ENCODE measurements at regions not wholly inside any gene's neighbourhood (a gene's known extent, or its start where the extent isn't known, plus 50 kb on each side); places are given as distances from the start of the nearest gene placed in this dataset.
"Not testable (repeated sequence)": the region's sequence is repeated elsewhere in the genome, so short reads cannot be mapped to it uniquely, and the experiment has no call there.

DNA sequence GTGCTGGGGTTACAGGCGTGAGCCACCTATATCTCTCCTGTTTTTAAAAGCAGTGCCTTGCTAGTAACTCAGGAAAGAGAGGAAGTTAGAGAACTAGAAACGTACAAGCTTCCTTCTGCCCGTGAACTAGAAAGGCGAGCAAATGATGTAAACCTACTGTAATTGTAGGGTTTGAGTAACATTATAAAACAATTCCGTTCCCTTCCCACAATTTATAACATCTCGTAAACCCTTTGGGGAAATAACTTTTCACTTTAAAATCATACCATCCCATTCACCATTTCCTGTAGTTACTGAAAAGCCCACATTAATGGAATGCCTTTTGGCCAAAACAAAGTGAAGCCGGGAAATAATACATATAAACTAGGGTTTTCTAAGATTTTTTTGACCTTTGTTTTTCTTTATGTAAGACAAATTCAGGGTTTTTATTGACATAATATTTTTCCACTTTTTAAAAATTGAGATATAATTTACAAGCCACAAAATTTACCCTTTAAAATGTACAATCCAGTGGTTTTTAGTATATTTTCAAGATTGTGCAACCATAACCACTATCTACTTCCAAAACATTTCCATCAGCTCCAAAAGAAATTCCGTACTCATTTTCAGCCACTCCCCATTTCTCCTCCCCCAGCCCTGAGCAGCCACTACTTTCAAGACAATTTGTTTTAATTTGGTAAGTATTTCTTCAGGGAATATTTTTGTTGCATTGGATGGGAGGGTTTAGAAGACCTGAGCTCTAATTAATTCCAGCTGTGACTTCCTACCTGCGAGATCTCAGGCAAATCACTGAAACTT is 175.1 kb upstream of the PDE10A start:
- peaks cover 8% of the 10 kb centered on the region for H3K4me1 Mint-ChIP-seq (ENCODE audit: low read depth, unreplicated experiment)
- H3K27me3 Mint-ChIP-seq (ENCODE audit: unreplicated experiment) = peaks cover 12% of the 10 kb centered on the region
- no peaks in the 10 kb centered on the region for H3K36me3 Mint-ChIP-seq (ENCODE audit: unreplicated experiment)
- TF ChIP-seq, protein P1, sequence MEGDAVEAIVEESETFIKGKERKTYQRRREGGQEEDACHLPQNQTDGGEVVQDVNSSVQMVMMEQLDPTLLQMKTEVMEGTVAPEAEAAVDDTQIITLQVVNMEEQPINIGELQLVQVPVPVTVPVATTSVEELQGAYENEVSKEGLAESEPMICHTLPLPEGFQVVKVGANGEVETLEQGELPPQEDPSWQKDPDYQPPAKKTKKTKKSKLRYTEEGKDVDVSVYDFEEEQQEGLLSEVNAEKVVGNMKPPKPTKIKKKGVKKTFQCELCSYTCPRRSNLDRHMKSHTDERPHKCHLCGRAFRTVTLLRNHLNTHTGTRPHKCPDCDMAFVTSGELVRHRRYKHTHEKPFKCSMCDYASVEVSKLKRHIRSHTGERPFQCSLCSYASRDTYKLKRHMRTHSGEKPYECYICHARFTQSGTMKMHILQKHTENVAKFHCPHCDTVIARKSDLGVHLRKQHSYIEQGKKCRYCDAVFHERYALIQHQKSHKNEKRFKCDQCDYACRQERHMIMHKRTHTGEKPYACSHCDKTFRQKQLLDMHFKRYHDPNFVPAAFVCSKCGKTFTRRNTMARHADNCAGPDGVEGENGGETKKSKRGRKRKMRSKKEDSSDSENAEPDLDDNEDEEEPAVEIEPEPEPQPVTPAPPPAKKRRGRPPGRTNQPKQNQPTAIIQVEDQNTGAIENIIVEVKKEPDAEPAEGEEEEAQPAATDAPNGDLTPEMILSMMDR (IDR thresholded peaks at IDR 0.05; ENCODE audit: partially characterized antibody, unreplicated experiment) = no peak
- no peak for DNase-seq
- H3K9me3 Mint-ChIP-seq (ENCODE audit: unreplicated experiment) = no peaks in the 10 kb centered on the region
- no peak overlapping the region for H3K4me3 Mint-ChIP-seq (ENCODE audit: unreplicated experiment)
- no peak overlapping the region for H3K27ac Mint-ChIP-seq (ENCODE audit: unreplicated experiment)

DNA sequence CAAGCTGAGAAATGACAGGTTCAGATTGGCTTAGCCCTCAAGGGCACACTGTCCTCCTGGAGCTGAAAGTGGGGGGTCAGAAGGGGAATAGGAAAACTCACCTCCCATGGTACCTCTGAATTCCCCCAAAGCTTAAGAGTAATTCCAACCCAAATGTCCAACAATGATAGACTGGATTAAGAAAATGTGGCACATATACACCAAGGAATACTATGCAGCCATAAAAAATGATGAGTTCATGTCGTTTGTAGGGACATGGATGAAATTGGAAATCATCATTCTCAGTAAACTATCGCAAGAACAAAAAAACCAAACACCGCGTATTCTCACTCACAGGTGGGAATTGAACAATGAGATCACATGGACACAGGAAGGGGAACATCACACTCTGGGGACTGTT is 173.6 kb upstream of the PDE10A start:
- H3K9me3 Mint-ChIP-seq (ENCODE audit: unreplicated experiment); H3K4me1 Mint-ChIP-seq (ENCODE audit: low read depth, unreplicated experiment); H3K4me3 Mint-ChIP-seq (ENCODE audit: unreplicated experiment); DNase-seq; H3K36me3 Mint-ChIP-seq (ENCODE audit: unreplicated experiment); H3K27ac Mint-ChIP-seq (ENCODE audit: unreplicated experiment): not testable (repeated sequence)
- H3K27me3 Mint-ChIP-seq (ENCODE audit: unreplicated experiment) = peaks cover 10% of the 10 kb centered on the region

- TF ChIP-seq, protein P1 (IDR thresholded peaks at IDR 0.05; ENCODE audit: partially characterized antibody, unreplicated experiment) = no peak
- Mint-ChIP-seq H3K36me3 (ENCODE audit: unreplicated experiment) (no peaks in the 10 kb centered on the region), H3K4me1 (ENCODE audit: low read depth, unreplicated experiment) (peaks cover 4% of the 10 kb centered on the region), H3K27ac (ENCODE audit: unreplicated experiment) (no peak overlapping the region), H3K9me3 (ENCODE audit: unreplicated experiment) (no peaks in the 10 kb centered on the region), H3K4me3 (ENCODE audit: unreplicated experiment) (no peak overlapping the region), H3K27me3 (ENCODE audit: unreplicated experiment) (peaks cover 10% of the 10 kb centered on the region)
- DNase-seq = no peak
Measured at GRCh38 chr6:165835410-165835851, 172.4 kb upstream of the PDE10A start.

DNA sequence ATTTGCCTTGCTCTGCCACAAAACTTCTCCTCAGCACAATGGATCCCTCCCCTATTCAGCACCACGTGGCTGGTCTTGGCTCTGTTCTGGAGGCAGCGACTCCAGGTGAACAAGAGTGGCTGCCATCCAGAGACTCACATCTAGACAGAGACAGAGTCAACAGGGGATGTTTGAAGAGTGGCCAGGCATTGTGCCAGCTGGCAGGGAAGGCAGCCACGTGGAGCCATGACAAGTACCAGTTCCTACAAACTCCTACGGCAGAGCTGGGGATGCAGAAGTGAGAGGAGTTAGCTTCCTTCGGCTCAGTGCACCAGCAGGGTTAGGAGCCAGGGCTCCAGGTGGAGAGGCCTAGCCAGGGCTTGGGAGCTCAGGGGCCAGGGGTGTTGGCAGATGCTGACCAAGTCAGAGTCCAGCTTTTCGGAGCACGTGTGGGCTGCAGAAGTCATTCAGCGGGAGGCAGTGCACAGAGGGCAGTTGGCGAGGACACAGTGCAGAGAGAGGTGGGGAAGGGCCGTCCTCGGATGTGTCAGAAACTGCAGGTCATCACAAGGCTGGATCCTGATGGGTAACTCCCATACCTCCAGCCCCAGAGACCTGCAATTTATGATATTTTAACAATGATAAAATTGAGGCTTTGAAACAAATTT is 171.7 kb upstream of the PDE10A start:
- H3K4me1 Mint-ChIP-seq (ENCODE audit: low read depth, unreplicated experiment) = peaks cover 4% of the 10 kb centered on the region
- DNase-seq = no peak
- no peaks in the 10 kb centered on the region for H3K9me3 Mint-ChIP-seq (ENCODE audit: unreplicated experiment)
- peaks cover 9% of the 10 kb centered on the region for H3K27me3 Mint-ChIP-seq (ENCODE audit: unreplicated experiment)
- no peak overlapping the region for H3K27ac Mint-ChIP-seq (ENCODE audit: unreplicated experiment)
- H3K36me3 Mint-ChIP-seq (ENCODE audit: unreplicated experiment) = no peaks in the 10 kb centered on the region
- TF ChIP-seq, protein P1 (IDR thresholded peaks at IDR 0.05; ENCODE audit: partially characterized antibody, unreplicated experiment) = no peak
- H3K4me3 Mint-ChIP-seq (ENCODE audit: unreplicated experiment) = no peak overlapping the region

DNA sequence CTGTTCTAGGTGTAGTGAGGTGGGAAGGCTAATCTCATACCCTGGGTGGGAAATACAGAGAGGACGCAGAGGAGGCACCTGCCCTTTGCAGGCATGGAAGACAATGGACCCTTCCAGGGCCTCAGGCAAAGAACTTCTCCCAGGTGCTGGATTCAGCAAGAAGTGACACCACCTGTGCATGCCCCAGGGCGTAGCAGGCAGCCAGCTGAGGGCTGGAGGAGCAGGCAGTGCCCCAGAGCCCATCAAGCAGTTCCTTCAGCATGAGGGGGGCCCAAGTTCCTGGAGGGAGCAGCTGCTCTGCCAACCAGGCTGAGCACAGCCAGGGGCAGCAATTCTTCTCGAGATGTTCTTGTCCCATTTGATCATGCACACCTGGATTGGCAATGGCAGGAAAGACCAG is 170.3 kb upstream of the PDE10A start:
- Mint-ChIP-seq H3K27me3 (ENCODE audit: unreplicated experiment) (peaks cover 8% of the 10 kb centered on the region), H3K27ac (ENCODE audit: unreplicated experiment) (no peak overlapping the region)
- TF ChIP-seq, protein P1 (IDR thresholded peaks at IDR 0.05; ENCODE audit: partially characterized antibody, unreplicated experiment) = no peak

More for the DNA sequence above, 170.3 kb upstream of the PDE10A start:
- Mint-ChIP-seq H3K4me1 (ENCODE audit: low read depth, unreplicated experiment) (peaks cover 4% of the 10 kb centered on the region), H3K9me3 (ENCODE audit: unreplicated experiment) (no peaks in the 10 kb centered on the region), H3K36me3 (ENCODE audit: unreplicated experiment) (no peaks in the 10 kb centered on the region), H3K4me3 (ENCODE audit: unreplicated experiment) (no peak overlapping the region)
- no peak for DNase-seq
